ENCODE measurements at regions not wholly inside any gene's neighbourhood (a gene's known extent, or its start where the extent isn't known, plus 50 kb on each side); places are given as distances from the start of the nearest gene placed in this dataset.

DNA sequence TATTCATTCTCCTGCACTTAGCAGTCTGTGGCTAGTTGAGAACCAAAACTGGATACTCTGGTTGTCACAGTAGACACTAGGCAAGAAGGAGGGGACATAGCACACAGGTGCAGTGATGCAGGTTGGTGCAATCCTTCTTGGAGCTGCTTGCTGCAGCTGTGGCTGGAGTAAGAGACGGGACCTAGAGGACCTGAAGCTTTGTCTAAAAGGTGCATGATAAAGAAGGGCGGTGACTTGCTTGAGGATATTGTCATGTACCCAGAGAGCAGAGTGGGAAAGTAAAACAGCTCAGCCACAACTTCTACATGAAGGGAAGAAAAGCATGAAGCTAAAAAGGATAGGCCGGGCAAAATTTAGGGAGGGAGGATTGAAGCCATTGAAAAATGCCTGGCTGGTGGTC is 304.1 kb upstream of the KIRREL3 start:
- DNase-seq (ENCODE audit: low read depth in 3 of 3, low spot score in 2 of 3): no peak

DNA sequence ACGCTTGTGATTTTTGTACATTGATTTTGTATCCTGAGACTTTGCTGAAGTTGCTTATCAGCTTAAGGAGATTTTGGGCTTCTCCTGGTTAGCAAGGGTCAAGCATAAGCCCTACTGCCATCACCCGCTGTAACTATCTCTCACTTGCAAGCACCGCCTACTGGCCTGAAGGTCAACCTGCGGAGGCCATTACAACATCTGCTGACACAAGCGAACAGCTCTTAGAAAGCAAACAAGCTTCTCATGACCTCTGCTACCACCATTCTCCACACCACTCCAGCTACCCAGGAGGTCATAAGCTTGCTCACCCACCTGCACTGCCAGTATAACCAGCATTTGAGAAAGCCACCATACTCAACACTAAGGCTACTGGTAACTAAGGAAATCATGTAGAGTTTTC is 288.4 kb upstream of the KIRREL3 start:
- DNase-seq (ENCODE audit: low read depth in 3 of 3, low spot score in 2 of 3): no peak

DNA sequence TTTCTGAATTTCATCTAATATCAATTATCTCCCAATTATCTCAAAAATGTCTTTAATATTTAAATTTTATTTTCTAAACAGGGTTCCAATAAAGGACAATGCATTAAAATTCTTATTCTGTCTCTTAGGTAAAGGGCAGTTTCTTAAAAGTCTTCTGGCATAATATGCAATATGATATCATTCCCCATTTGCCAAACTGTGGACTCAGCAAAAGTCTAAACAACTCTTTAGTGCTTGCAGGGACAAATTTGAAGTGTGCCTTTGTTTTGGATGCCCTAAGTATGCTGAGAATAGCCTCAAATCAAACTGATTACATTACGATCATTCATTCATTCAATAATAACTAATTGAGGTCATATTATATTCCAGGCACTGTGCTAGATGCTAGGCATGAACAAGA is 281.0 kb upstream of the KIRREL3 start:
- DNase-seq (ENCODE audit: low read depth in 3 of 3, low spot score in 2 of 3): no peak

DNA sequence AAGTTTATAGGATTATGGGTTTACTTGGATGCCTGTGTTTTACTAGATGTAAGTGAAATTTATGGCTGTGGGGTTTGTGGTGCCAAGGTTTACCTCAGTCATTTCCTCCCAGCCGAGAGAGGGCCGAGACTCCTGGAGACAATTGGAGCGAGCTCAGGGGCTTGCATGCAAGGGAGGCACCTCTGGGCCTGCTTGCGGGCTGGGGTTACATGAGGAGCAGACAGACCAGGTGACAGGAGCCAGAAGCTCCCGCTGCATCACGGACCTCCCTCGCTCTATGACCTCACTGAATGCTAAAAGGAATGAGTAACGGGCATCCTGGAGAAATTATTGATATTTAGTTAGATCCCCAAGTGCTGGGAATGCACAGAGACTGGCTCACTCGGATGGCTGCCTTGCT is 275.2 kb upstream of the KIRREL3 start:
- no peak for DNase-seq (ENCODE audit: low read depth in 3 of 3, low spot score in 2 of 3)

DNA sequence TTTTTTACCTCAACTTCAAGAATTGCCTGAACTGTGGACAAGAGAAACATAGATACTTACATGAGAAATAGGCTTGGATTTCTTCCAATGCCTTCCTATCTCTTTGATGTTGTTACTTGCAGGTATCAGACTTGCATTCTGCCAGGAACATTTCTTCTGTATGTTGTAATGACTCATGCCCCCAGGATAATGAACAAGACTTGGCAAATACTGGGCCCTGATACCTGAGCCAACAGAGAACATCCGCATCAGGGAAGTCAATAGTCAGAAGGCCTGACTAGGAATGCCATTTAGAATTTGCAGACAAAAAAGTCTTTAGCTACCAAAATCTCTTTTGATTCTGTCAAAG is 273.7 kb upstream of the KIRREL3 start:
- no peak for DNase-seq (ENCODE audit: low read depth in 3 of 3, low spot score in 2 of 3)

DNA sequence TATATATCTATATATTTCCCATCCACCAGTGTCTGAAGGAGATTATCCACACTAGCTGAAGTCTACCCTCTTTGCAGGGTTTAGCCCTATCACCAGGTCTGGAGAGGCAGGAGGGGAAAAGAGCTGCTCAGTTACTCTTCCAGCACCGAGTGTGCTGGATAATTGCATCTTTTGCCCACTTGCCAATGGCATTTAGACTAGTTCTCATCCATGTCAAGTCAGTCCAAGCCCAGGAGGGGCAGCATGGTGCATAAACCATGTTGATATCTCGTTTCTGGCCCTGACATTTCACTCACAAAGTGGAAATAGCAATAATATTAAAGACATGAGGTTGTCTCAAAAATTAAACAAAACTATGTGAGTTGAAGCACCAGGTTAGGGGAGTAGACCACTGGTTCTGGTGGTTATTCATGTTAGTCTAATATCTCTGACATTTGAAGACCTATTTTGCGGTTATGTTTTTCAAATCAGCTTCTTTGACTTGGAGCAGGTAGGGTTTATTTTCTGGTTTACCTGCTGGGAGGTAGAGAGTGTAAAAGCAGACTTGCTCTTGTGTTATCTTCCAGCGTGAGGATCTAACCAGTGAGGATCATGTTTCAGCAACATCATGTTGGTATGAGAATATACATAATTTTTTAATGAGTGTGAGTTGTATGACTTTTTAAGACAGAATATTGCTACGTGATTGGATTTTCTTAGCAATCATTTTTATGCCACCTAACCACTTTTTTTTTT is 273.2 kb upstream of the KIRREL3 start:
- DNase-seq (ENCODE audit: low read depth in 3 of 3, low spot score in 2 of 3): no peak

DNA sequence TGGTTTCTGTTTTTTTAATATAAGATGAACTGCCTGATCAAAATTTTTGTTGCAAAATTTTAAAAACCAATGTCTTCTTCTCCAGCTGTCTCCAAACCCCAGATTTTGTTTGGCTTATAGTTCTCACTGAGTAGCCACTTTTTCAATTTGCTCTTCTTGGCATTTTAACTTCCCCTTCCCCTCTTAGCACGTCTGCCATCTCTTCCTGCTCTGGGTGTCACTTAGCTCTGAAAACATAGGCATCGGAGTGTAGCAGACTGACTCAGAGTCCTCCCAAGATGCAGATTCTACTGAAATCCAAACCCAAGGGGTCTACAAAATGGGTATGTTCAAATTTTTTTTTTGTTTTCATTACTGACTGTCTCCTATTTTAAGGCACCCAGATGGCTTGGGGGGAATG is 270.3 kb upstream of the KIRREL3 start:
- DNase-seq (ENCODE audit: low read depth in 3 of 3, low spot score in 2 of 3): no peak

DNA sequence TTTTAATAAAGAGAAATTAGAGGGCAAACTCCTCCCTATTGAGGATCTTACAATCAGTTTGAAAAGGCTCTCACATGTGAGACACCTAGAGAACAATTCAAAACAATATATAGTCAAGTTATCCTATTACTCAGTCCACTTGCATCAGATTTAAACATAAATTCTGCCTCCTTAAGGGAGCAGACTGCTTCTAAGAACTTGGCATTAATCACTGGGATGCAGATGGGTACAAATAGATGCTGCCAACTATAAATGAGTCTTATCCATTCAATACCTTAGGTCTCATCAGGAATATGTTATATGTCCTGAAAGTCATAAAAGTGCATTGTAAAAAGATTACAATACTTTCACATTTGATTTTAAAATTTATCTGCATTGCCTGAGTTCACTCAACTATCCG is 269.3 kb upstream of the KIRREL3 start:
- DNase-seq (ENCODE audit: low read depth in 3 of 3, low spot score in 2 of 3): no peak

DNA sequence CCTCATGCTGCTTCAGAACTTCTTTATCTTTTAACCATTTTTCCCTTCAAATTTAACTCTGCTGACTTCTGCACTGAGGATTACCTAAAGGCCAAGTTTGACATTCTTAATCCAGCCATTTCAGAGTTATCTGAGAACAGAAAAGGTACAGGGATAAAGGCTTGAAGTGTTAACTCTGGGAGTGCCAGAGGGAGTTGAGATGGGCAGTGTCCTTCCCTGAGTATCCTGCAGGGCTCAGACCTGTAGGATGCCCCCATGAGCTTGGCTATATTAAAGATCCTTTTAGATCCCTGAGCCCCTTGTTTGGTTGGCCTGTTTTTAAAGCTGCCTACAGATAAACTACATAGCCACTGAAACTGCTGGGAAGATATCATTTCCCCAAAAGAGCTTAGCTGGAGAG is 268.4 kb upstream of the KIRREL3 start:
- DNase-seq (ENCODE audit: low read depth in 3 of 3, low spot score in 2 of 3): no peak

DNA sequence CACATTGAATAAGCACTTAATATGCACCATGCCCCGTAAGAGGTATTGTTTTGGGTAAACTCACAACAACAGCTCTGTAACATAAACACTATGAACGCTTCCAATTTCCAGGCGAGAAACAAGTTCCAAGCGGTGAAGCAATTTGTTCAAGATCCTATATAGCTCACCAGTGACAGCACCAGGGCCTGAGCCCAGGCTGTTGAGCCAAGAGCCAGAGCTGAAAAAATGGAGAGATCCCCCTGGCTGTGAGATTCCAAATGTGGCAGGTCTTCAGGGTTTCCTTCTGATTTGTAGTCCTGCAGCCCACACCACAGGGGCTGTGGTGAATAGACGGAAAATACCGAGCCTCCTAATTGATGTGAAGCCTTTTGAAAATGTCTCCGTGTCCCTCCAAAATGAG is 268.0 kb upstream of the KIRREL3 start:
- no peak for DNase-seq (ENCODE audit: low read depth in 3 of 3, low spot score in 2 of 3)

DNA sequence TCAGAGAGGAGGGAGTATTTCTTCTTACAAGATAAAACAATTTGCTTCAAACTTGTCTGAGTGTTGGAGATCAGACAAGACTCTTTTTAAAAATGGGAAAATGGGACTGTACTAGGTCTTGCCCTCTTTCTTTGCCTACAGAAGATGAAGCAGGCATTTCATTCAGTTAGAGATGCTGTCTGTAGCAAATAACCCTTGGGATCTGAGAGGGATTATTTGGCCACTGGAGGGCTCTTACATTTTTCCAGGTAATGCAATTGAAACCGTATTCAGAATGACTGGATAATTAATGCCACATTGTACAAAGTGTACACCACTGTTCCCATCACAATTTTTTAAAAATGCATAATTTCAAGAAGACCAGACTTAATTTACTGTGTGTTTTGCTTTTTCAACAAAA is 258.5 kb upstream of the KIRREL3 start:
- DNase-seq (ENCODE audit: low read depth in 3 of 3, low spot score in 2 of 3): no peak

DNA sequence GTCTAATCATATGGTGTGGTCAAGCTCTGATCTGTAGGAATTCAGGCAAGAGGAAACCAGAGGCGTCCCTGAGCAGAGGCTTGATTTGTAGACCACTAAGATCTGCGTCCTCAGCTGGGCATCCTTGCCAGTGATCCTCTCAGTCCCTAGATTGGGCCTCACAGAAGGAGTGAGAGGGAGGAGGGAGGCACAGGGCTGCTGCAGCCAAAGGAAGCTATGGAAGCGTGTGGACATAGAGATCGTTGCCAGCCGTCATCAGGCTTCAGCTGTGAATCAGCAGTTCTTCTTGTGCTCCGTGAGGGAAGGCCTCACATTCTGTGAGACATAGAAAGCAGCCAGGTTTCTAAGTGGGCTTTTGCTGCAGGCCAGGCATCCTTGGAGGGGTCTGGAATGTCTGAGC is 254.6 kb upstream of the KIRREL3 start:
- DNase-seq (ENCODE audit: low read depth in 3 of 3, low spot score in 2 of 3): no peak

DNA sequence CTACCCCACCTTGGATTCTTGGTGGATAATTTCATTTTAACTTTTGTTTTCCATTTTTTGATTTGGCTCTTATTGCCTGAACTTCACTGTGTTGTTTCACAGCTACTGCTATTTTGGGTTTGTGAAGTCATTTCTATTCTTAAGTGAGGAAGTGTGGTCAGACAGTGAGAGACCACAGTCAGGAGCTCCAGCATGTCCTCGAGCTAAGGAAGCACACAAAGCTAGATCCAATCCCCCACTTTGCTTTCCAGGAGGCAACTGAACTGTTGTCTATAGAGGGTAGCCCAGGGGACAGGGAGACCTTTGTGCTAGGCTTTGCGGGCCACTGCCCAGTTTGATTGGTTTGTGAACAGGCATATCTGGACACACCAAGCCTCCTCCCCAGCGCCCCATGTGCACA is 251.8 kb upstream of the KIRREL3 start:
- DNase-seq (ENCODE audit: low read depth in 3 of 3, low spot score in 2 of 3): no peak

DNA sequence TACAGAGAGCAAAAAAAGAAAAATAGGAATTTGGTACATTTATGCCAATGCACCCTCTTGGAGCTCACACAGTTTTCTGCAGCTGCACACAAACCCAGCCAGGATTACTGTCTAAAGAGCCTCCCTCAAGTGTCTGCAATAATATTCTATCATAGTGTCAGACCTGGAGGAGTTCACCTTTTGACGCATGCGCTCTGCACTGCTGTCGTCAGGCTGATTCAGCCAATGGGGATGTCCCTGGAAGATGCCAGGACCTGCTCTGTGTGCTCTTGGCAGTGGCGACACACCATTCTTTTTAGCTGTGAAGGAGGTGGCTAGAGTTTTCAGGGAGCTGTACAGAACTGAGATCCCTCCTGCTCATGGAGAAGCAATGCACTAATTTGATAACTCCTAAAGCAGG is 249.0 kb upstream of the KIRREL3 start:
- DNase-seq (ENCODE audit: low read depth in 3 of 3, low spot score in 2 of 3): no peak

DNA sequence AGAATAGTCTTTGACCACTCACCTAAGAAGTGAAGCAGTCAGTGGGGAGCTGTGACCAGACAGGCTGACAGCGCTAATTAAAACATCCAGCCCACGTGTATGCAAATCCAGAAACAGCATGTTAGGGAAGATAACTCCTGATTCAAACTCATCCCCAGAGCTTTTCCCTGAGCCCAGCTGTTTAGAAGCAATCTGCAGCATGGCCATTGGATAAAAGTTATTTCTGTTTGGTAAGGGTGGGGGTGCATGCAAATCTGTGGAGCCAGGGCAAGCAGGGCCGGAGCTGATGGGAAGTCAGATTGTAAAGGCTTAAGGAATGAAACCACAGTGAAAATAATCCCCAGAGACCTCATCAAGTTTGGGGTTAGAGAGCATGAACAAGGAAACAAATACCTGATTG is 247.9 kb upstream of the KIRREL3 start:
- DNase-seq (ENCODE audit: low read depth in 3 of 3, low spot score in 2 of 3): no peak

DNA sequence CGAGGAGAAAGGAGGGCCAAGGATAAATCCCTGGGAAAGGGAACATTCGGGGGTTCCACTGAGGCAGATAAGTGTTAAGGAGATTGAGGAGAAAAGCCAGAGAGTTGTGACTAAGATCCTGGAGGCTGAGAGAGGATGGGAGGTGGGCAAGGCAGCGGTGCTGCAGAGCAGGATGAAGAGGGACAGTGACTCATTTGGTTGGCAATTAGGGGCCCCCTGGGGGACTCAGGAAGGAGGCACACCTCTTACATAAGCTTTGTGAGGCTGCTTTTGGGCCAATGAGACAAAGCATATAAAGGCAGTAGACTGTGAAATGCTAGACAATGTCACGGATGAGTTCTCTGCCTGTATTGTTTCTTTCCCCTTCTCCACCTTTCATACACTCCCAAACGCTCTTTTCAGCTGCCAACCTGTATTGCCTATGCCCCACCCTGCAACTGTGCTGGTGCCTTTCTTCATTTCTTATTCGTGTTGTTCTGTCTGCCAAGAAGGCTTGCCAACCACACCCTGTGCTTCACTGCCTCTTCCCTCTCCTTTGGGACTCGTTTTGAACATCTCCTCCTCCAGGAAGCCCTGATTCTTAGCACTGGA is 246.8 kb upstream of the KIRREL3 start:
- no peak for DNase-seq (ENCODE audit: low read depth in 3 of 3, low spot score in 2 of 3)

DNA sequence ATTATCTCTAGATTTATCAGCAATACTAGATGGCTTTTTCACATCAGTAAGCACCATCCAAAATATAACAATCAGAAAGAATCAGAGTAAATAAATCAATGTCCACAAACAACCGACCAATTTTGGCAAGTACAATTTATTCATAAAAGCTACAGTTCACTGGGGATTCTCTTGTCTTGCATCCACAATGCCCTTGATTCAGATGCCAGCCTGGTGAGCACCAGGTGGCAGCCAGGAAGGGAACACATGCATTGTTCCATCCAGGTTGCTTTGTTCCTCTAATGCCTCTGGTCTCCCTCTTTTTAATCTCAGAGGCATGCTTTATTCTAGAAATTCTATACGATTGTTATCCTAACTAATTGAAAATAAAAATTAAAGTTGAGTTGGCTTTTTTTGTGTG is 242.1 kb upstream of the KIRREL3 start:
- DNase-seq (ENCODE audit: low read depth in 3 of 3, low spot score in 2 of 3): no peak

DNA sequence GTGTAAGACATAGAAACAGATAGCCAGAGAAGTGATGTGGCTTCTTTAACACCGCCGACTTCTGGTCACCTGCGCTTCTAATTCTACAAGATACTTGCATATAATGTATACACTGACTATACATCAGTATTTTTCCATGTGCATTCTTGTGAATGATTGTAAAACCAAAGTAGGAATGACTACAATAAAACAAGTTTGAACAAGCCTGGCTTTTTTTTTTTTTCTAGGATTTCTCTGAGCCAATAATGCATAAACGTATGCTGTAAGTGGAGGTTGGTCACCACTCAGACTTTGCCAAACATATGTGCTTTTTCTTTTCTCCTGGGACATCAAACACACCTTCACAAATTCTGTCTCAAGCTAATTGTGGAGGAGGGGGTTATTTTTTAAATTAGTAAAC is 237.8 kb upstream of the KIRREL3 start:
- no peak for DNase-seq (ENCODE audit: low read depth in 3 of 3, low spot score in 2 of 3)

DNA sequence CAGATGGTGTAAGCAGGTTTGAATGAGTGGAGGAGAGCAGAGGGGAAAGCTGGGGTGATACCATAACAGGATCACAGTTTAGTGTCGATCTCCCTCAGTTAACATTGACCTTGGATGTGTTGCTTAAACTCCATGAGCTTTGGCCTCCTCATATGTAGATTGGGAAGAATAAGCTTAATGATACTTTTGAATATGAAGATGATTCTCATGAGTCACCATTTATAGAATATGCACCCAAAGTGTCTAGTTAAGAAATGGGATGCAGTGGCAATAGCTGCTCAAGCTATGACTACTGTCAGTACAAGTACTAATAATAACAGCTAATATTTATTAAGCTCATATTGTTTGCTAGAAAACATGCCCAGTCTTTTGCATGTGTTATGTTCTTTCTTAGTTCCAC is 236.2 kb upstream of the KIRREL3 start:
- DNase-seq (ENCODE audit: low read depth in 3 of 3, low spot score in 2 of 3): no peak

DNA sequence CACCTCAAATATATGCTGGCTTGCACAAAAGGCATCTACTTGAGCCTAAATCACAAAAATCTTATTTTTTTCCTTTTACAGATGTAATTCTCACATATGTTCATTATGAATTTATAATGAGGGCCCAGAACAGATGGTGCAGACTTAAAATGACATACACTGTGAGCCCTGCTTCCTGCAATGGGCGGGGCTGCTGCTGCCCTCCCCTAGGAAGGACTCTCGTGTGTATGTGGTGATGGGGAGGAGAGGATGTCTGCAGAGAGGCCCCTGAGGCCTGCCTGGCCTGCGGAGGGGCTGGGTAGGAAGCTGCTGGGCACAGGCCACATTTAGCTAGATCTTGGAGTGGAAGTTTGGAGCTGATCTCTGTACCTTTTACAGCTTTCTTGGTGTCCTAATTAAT is 233.4 kb upstream of the KIRREL3 start:
- DNase-seq (ENCODE audit: low read depth in 3 of 3, low spot score in 2 of 3): no peak

DNA sequence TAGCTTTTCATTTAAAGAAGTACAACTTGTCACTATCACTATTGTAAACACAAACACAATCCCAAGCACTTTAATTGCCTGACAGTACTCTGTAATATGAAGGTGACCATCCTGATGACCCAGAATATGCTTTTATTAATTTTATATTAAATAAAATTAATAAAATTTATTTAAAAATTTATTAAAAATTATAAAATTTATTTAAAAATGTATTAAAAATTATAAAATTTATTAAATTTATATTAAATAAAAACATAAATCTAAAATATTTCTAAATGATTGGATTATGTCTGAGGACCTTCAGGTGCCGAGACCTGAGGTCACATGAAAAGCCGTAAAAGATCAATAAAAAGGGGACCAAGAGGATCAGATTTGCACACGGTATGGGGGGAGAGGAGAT is 229.8 kb upstream of the KIRREL3 start:
- no peak for DNase-seq (ENCODE audit: low read depth in 3 of 3, low spot score in 2 of 3)

DNA sequence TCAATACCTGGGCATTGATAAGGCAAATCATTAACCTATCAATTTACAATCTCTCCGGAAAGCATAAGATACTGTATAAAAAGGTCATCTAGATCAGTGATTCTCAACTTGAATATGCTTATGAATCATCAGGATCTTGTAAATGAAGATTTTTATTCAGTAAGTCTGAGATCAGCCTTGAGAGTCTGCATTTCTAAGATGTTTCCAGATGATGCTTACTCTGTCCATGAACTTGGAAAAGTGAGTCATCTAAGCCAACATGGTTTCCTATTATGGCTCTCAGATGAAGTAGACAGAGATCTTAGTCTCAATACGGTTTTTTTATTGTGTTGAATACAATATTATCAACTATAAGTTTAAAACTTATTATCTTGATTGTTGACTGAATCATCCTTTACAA is 226.4 kb upstream of the KIRREL3 start:
- no peak for DNase-seq (ENCODE audit: low read depth in 3 of 3, low spot score in 2 of 3)

DNA sequence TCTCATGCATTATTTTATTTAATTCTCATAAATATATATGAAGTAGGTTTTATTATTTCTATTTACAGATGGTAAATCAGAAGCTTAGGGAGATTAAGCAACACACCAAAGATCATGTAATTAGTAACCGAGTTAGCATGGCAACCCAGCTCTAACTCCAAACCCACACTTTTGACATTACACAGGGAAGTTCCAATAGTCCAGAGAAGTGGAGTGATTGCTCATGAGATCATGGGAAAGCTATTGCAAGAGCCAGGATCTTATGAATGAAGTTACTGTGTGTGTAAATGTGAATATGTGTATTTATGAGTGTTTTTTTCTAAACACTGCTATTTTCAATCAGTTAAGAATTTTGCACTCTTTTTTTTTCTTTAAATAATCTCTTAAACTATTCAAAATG is 225.8 kb upstream of the KIRREL3 start:
- DNase-seq (ENCODE audit: low read depth in 3 of 3, low spot score in 2 of 3): no peak
